T follicular helper cell (primary cell): ENCODE measurements at regions not wholly inside any gene's neighbourhood (a gene's known extent, or its start where the extent isn't known, plus 50 kb on each side); places are given as distances from the start of the nearest gene placed in this dataset.
"Not testable (repeated sequence)": the region's sequence is repeated elsewhere in the genome, so short reads cannot be mapped to it uniquely, and the experiment has no call there.

Experiments
- DNase-seq: peaks from one replicate; pipeline ENCODE4 v3.0.0-alpha.2; 2020; ENCODE audit warnings: low read depth

DNA sequence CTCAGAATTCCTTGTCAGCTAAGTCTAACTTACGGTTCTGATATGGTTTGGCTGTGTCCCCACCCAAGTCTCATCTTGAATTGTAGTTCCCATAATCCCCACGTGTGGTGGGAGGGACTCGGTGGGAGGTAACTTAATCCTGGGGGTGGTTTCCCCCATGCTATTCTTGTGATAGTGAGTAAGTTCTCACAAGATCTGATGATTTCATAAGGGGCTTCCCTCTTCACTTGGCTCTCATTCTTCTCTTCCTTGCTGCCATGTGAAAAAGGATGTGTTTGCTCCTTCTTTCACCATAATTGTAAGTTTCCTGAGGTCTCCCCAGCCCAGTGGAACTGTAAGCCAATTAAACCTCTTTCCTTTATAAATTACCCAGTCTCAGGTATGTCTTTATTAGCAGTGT lies 163.0 kb downstream of the PMAIP1 start:
- DNase-seq: not testable (repeated sequence)

DNA sequence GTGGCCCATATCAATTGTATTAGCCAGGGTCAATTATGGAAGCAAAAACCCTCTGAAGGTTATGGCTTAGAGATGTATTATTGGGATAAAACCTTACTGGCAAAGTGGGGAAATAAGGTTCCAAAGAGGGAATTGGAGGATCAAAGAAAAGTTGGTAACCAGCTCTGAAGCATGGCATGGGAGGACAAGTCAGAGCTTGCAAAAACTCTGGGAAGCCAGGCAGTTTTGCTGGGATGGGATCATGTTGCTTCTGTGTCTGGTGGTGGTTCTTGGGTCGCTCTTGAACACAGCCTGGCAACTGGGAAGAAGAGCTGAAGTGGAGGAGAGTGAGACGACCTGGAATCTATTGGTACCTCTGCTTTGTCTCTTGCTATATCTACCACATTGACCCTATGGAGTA lies 162.6 kb downstream of the PMAIP1 start:
- no peak for DNase-seq

DNA sequence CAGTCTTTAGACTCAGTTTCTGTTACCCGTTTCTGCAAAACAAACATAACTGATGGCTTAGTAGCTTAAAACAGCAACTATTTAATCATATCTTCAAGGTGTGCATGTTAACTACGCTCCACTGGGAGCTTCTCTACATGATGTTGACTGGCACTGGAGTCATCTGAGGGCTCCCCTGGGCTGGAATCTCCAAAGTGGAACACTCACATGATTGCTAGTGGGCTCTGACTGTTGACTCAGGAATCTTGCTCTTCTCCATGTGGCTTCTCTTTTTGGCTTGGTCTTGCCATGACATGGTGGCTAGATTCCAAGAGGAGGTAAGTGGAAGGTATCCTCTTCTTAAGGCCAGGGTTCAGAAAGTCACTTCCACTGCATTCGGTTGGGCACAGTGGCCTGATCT lies 160.8 kb downstream of the PMAIP1 start:
- no peak for DNase-seq

DNA sequence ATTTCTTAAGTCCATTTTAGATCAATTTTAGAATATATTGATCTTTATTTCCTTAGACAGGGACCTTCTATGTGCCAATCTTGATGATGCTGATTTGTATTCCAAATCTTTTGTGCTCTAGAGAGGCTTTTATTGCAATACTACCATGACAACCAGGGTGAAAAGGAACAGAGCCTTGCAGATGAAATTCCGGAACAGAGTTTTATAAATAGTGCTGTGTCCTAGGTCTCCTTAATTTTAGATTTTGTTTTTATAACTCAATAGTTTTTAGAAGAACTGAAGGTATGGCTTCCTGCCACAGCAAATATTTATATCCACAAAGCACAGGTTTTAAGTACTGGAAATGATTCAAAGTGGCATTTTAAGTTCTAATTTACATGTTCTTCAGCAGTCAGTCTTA lies 160.2 kb downstream of the PMAIP1 start:
- no peak for DNase-seq

DNA sequence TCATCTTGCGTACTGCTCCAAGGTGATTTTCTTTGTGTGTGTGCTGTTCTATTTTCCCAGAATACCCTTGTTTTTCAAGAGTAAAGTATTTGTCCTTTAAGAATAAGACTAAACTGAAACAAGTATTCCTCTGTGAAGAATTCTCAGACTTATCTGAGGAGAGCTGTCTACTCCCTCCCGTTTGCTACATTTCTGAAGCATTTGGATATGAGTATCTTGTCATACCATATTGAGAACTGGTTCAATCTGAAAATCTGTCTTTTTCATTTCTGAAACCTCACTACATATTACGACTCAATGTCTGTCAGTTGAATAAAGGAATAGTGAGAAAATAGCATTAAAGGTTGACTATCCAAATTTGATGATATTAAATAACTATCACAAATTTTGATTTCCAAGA lies 159.4 kb downstream of the PMAIP1 start:
- DNase-seq: no peak

DNA sequence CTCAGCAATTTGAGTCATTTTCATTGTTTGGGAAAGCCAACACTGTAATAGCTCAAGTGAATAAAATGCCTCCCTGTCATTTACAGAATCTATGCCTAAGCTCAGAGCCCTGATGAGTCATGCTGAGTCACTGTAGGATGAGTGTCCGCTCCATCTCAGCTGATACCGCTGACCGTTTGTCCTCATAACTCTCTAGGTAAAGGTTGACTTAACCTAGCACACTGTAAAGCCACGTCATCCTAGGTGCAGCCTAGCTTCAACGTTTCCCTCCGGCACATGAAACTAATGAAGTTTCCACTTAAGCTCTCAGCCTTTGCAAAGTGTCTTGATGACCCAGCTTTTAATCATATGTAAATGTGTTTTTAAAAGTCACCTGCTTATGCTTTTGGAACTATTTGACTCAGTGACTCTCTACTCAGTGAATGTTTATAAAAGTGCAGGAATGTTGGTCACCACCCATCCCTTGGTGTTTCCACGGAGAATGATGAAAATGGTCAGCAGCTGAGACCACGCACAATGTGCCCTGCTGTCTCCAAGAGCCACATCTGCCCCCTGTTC lies 154.0 kb downstream of the PMAIP1 start:
- no peak for DNase-seq

DNA sequence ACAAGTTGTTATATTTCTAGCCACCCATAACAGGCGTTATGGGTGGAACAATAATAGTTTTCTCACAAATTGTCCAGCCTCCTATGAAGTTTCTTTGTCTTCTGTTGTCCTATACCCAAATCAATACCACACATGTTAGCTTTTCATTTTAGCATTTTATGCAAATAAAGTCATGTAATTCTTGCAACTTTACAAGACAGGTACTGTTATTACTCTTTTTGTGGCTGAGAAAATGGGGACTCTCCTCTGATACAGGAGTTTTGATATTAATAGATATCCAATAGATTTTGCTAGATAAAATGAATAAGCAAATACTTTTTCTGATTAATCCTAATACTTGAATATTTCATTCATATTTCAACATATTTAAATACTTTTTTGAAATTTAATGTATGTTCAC lies 151.0 kb downstream of the PMAIP1 start:
- DNase-seq: no peak

DNA sequence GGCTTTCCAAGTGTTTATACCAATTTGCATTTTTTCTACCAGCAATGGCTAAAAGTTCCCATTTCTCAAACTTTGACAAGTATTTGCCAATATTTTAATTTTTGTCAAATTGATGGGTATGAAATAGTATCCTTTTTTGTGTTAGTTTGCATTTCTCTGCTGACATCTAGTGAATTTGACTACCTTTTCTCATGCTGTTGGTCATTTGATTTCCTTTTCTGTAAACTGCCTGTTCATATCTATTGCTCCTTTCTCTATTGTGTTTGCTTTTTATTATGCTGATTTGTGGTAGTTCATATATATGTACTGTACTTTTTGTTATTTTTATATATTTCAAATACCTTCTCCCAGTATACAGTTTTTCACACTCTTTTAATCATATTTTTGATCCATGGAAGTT lies 149.4 kb downstream of the PMAIP1 start:
- no peak for DNase-seq

DNA sequence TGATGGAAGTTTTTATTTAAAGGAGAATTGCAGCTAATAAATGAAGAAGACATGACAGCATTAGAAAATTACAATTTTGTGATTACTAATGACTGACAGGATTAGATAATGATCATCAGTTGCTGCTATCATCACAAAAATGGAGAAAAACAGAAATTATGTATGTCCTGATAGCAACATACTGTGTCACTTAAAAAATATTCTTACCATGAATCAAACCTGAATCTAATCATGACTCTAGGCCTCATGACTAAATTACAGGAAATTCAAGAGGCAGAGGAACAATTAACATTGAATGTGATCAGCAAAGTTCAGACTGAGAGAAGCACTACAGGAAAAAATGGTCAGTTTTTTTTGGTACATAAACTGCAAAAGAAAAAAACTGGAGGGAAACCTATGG lies 147.8 kb downstream of the PMAIP1 start:
- DNase-seq: no peak

DNA sequence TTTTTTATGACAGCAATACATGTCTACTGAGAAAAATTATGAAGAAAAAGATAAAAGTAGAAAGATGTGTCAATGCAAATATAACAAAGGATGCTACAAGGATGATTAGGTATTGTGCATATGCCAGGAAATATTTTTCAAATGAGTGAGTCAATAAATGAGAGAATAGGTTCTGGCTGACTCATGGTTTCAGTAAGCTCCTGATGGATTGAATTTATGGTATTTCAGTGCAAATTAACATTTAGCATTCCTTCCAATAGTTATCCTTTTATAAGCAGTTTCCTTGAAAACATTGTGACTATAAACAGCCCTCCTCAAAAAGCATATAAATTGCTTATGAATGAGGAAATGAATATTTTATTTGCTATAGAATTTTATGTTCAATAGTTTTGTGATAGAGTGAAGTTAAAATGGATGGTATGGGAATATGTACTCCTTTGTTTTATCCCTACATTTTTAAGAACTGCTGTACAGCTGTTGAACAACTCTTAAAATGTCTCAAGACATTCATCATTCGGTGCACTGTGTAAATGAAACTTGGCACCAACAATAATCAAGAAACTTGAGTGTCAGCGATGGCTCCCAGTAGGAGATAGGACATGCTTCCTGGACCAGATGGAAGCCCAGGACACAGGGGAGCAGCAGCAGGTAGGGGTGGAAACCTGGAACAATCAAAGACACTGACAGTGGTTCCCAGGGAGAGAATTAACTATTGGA lies 144.7 kb downstream of the PMAIP1 start:
- DNase-seq: no peak

DNA sequence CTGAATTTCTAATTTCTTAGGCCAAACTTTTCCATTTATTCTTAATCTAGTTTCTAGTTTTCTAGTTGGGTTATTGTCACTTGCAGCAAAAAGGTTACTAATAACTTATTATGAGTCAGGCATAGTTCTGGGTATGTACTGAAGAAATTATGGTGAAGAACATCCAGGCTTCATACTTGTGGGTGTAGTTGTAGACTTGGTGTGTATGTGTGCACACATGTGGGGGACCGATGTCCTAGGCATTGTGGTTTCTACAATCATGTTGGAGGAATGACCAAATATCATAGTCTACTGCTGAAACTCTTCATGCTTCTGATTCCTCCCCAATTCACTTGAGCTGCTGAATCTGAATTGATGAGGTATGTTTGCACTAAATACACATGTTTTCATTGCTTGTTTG lies 141.2 kb downstream of the PMAIP1 start:
- DNase-seq: no peak

DNA sequence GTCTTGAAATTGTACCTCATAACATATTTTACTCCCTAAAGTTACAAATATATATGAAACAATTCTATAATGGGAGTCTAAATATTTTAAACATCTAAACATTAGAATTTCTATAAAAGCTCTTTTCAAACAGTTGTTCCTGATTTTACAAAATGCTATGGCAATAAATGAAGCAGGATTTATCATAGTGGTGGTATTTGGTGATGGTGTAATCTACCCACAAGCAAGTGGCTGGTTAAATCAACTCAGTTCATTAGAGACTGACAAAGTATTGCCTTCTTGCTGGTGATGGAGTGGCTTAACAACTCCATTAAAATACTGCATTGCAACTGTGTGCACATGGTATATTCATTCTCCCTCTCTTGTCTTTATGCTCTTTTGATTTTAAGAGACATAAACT lies 138.9 kb downstream of the PMAIP1 start:
- DNase-seq: no peak

DNA sequence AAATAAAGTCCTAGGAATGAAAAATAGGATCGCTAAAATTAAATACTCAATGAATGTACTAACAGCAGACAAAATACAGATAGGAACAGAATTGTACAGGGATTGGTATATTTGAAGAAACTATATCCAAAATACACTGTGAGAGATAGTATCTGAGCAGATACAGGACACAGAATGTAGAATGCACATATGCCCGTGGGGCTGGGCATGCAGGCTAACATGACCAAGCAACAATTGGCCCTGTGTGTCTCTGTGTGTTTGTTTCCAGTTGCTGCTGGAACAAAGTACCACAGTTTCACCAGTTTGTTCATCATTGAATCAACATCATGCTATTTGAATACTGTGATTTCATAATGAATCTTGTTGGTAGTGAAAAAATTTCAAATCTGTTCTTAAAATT lies 127.6 kb downstream of the PMAIP1 start:
- DNase-seq: no peak

DNA sequence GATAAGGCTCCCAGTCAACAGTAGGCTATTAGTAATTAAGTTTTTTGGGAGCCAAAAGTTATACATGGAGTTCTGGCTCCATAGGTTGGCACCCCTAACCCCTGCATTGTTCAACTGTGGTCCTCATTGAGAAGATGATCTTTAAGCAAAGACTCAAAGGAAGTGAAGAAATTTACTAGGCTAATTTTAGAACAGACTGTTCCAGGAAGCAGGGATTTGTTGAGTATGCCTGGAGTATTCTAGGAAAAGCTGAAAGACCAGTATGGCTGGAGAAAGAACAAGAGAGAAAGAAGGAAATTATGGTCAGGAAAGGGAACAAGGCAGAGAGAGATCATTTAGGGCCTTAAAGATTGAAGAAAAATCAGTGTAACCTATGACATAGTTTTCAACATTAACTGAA lies 125.1 kb downstream of the PMAIP1 start:
- DNase-seq: no peak

DNA sequence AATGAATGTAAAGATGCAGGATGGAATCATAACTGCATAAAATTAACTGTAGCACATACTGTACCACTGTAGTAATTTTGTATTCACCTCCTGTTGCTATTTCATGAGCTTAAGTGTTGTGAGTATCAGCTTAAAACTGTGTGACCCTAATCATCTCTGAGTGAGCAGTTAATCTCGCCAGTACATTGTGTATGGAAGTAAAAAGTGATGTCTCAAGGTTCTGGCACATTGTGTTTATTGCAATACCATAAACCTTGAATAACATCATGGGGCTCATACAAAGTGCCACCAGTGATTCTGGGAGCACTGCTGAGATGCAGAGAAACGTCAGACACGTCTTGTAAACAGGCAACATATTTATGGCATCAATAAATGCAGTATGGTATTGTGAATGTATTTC lies 124.5 kb downstream of the PMAIP1 start:
- DNase-seq: no peak

DNA sequence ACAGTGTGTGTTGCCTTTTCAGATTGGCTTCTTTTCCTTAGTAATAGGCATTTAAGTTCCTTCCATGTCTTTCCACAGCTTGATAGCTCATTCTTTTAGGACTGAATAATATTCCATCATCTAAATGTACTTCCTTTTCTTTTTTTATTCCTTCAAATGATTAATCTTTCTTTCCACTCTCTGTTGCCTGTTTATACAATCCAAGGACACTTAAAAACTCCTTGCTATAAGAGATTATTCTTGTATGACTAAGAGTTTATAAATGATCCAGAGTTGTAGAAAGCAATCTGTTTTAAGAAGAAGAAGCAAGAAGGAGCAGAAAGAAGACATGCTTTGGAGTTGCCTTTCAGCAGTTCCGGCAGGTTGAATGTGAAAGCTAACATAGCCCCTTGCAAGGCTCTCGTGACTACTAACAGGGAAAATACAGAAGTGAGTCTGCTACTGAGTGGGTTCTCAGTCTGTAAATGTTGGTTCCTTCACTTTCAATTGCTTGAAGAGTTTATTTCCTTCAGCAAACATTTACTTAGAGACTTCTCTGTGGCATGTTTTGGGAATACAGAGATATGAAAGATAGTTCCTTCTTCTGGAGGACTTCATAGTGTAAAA lies 123.0 kb downstream of the PMAIP1 start:
- no peak for DNase-seq

DNA sequence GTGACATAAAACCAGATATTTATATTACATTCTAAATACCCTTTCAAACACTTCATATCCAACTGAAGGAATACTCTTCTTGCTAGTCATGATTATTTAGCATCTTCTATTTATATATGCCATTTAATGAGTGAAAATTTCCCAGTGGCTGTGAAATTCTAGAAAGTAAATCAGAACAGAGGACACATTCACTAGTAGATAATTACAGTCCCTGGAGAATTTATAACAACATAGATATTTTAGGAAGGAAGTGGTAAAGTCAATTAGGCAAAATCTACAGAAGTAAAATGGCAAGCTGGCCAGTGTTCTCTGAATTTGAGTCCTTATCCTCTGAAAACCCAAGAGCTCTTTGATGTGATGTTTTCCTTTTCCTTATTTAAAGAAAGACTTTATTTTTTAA lies 121.8 kb downstream of the PMAIP1 start:
- no peak for DNase-seq

DNA sequence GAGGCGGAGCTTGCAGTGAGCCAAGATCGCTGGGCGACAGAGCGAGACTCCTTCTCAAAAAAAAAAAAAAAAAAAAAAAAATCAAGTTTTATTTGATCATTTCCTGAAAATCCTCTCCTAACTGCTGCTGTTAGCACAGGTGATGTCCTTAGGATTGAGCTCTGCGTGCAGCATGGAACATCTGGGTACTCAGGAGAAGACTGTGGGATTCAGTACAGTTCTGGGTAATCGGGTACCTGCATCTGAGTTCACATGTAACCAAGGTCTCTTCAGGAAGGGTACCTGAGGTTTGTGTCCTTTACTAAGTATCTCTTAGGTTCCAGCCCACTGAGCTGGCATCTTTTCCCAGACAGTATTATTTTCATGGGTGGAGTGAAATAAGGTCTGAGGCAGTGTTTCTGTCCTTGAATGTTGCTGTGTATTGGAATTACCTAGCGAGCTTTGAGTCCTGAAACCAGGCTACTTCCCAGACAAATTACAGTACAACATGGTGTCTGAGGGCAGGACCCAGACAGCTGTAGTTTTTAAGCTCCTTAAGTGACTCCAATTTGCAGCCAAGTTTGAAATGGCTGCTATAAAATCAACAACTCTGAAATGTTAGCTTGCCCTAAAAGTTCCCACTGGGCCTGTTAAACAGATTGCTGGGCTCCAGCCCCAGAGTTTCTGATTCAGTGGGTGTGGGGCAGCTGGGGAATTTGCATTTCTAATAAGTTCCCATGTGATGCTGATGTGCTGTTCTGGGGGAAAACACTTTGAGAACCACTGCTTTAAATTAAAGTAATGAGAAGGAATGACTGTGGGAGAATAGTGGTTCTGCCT lies 120.5 kb downstream of the PMAIP1 start:
- DNase-seq: no peak

DNA sequence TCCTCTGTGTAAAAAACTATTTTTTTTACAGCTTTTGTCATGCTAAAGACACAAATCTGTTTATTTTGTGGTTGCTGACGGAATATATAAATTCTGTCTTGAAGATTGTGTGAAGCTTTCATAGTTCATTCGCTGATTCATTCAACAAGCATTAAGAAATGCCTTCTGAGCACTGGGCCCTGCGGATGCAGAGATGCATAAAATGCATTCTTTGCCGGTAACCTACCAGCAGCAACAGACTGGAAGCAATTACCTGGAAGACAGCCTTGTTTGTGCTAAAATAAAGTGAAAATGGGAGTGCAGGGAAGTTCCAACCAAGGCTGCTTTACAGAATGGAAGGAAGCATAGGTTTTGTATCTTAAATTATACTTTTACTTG lies 119.7 kb downstream of the PMAIP1 start:
- no peak for DNase-seq

DNA sequence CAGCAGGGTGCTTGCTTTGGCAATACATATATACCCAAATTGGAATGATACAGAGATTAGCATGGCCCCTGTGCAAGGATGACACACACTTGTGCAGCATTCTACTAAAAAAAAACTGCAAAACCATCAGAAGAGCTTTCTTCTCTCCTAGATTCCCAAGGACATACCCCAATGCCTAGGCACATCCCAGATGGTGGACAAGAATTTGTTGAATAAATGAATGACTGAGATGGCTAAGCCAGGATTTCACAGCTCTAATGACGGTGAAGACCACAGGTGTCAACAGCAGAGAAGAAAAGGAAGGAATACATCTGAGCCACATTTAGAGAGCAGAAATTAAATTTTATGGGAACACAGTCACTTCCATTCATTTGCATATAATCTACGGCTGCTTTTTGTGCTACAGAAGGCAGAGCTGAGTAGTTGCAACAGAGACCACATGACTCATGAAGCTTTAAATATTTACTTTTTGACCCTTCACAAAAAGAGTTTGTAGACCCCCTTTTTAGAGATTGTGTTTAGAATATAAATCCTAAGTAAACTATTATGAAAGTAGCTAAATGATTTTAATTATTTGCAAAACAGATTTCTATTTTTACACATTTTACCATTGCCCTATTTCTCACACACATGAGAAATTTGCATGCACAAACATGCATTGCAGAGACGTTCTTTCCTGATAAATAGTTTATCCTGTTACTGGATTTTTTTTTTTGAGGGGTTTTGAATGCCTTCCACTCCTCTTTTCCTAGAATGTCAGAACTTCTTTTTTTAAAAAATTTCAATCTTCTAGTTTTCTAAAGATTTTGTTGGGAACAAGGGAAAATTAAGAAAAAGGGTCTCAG lies 119.0 kb downstream of the PMAIP1 start:
- no peak for DNase-seq

DNA sequence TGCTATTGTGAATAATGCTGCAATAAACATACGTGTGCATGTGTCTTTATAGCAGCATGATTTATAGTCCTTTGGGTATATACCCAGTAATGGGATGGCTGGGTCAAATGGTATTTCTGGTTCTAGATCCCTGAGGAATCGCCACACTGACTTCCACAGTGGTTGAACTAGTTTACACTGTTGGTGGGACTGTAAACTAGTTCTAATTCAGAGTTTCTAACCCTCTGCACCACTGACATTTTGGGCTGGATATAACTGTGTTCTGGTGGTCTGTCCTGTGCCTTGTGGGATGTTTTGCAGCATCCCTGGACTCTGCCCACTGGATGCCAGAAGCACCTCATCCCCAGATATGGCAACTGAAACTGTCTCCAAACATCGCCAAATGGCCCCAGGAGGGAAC lies 118.3 kb downstream of the PMAIP1 start:
- DNase-seq: not testable (repeated sequence)

DNA sequence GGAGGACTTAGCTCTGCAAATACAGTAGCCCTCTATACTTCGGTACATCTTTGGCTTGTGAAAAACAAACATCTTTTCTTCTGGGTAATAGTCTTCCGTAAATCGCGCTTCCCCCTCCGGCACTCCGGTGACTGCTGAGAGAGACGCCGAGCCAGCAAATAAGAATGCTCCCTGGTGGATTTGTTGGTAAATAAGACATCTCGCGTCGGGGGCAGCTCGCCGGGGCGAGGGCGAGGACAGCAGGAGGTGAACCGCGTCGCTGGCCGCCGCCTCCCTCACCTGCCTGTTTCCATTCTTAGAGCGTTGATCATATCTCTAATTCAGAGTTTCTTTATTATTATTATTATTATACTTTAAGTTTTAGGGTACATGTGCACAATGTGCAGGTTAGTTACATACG lies 117.6 kb downstream of the PMAIP1 start:
- DNase-seq: no peak
